Natural killer cell (primary cell): ENCODE measurements at regions not wholly inside any gene's neighbourhood (a gene's known extent, or its start where the extent isn't known, plus 50 kb on each side); places are given as distances from the start of the nearest gene placed in this dataset.

Source experiments
- ATAC-seq, 3 donors: fragments of 150-1000 bp in 2 of 3; fragments of 200-7000 bp in 1 of 3; cut with Tn5 transposase; 1 replicate in 1 of 3; 2 replicates in 2 of 3; pipeline ENCODE4 v1.10.0; 2021; ENCODE audit warnings: mild to moderate bottlenecking in 2 of 3, moderate library complexity in 2 of 3
- DNase-seq, 2 donors: peaks; one replicate each; pipeline versions ENCODE4 v3.0.0 to v3.0.0-alpha.2; 2013 to 2021; ENCODE audit warnings: mixed read lengths in 1 of 2
- H3K27ac ChIP-seq: one replicate; pipeline ENCODE4 v1.5.1; 2013; ENCODE audit warnings: mild to moderate bottlenecking, low read length
- H3K27me3 ChIP-seq: one replicate; pipeline ENCODE4 v1.6.1; 2013; ENCODE audit warnings: low read length; ENCODE audit not compliant: control insufficient read depth, insufficient read depth
- H3K36me3 ChIP-seq: one replicate; pipeline ENCODE4 v1.6.1; 2013; ENCODE audit warnings: low read length; ENCODE audit not compliant: control insufficient read depth, insufficient read depth
- H3K4me1 ChIP-seq: one replicate; pipeline ENCODE4 v1.6.1; 2013; ENCODE audit warnings: low read length; ENCODE audit not compliant: control insufficient read depth, insufficient read depth
- H3K4me3 ChIP-seq: one replicate; pipeline ENCODE4 v1.5.1; 2013; ENCODE audit warnings: low read length
- H3K9me3 ChIP-seq: one replicate; pipeline ENCODE4 v1.6.1; 2013; ENCODE audit warnings: low read length; ENCODE audit not compliant: control insufficient read depth, insufficient read depth
- H3K27ac Mint-ChIP-seq, 2 donors: one replicate each; pipeline ENCODE4 v1.8.0; 2022; ENCODE audit warnings: mild to moderate bottlenecking in 2 of 2, mixed read lengths in 2 of 2, moderate library complexity in 1 of 2
- H3K27me3 Mint-ChIP-seq, 2 donors: one replicate each; pipeline ENCODE4 v1.8.0; 2022; ENCODE audit warnings: low read depth in 2 of 2, mixed read lengths in 2 of 2
- H3K36me3 Mint-ChIP-seq: one replicate; pipeline ENCODE4 v1.8.0; 2022; ENCODE audit warnings: mixed read lengths
- H3K4me1 Mint-ChIP-seq, 2 donors: one replicate each; pipeline ENCODE4 v1.8.0; 2022; ENCODE audit warnings: mixed read lengths in 2 of 2
- H3K4me3 Mint-ChIP-seq: one replicate; pipeline ENCODE4 v1.8.0; 2022; ENCODE audit warnings: mild to moderate bottlenecking, moderate library complexity, mixed read lengths
- H3K9me3 Mint-ChIP-seq, 2 donors: one replicate each; pipeline ENCODE4 v1.8.0; 2022; ENCODE audit warnings: mixed read lengths in 2 of 2
- WGBS: methylation state at CpG from one replicate; pipeline ENCODE4 v1.1.7; 2013; ENCODE audit warnings: missing lambda C conversion rate; ENCODE audit not compliant: insufficient coverage; 5-methylcytosine and 5-hydroxymethylcytosine counted together
- intact Hi-C: fragments of 100-400 bp; cut with micrococcal nuclease; formaldehyde crosslinking; loops from one replicate; pipeline ENCODE4 v1.14.2; 2022
- TF ChIP-seq, protein P1 (sequence below): fragments of 200-600 bp; IDR thresholded peaks from one replicate; pipeline ENCODE4 v1.8.0; 2022; ENCODE audit warnings: antibody characterized with exemption

DNA sequence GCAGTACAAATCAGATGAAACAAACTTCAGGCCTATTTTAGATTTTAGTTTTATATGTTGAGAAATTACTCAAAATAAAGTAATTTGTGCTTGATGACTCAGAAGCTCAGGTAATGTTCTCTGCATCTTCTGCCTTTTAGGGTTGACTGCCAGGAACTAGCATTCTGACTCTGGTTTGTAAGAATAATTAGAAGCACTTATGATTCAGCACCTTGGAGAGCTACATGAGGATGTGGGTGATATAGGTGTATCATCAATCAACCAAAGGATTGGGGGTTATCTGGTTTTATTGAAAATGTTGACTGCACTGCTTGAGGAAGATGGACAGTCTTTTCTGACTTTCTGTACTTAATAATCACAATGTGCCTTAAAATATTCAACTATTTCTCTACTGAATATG lies 118.7 kb upstream of the SGCD start:
- peaks cover 6% of the 10 kb centered on the region for H3K9me3 ChIP-seq
- Mint-ChIP-seq H3K27me3 (no peaks in the 10 kb centered on the region), H3K36me3 (no peaks in the 10 kb centered on the region), H3K4me1 (no peaks in the 10 kb centered on the region), H3K9me3 (peaks cover 3 to 5% of the 10 kb centered on the region in 2 donors), H3K4me3 (no peak overlapping the region), H3K27ac (no peak overlapping the region)
- peak in 1 of 2 donors; percentile 6 for DNase-seq
- H3K36me3 ChIP-seq, result no peaks in the 10 kb centered on the region
- no peak for ATAC-seq
- H3K4me1 ChIP-seq, result no peaks in the 10 kb centered on the region
- no peaks in the 10 kb centered on the region for H3K27me3 ChIP-seq
- H3K4me3 ChIP-seq, result no peak overlapping the region
- H3K27ac ChIP-seq, result no peak overlapping the region
- TF ChIP-seq, protein P1, sequence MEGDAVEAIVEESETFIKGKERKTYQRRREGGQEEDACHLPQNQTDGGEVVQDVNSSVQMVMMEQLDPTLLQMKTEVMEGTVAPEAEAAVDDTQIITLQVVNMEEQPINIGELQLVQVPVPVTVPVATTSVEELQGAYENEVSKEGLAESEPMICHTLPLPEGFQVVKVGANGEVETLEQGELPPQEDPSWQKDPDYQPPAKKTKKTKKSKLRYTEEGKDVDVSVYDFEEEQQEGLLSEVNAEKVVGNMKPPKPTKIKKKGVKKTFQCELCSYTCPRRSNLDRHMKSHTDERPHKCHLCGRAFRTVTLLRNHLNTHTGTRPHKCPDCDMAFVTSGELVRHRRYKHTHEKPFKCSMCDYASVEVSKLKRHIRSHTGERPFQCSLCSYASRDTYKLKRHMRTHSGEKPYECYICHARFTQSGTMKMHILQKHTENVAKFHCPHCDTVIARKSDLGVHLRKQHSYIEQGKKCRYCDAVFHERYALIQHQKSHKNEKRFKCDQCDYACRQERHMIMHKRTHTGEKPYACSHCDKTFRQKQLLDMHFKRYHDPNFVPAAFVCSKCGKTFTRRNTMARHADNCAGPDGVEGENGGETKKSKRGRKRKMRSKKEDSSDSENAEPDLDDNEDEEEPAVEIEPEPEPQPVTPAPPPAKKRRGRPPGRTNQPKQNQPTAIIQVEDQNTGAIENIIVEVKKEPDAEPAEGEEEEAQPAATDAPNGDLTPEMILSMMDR, result no peak
- intact Hi-C loops, result no loop called here

DNA sequence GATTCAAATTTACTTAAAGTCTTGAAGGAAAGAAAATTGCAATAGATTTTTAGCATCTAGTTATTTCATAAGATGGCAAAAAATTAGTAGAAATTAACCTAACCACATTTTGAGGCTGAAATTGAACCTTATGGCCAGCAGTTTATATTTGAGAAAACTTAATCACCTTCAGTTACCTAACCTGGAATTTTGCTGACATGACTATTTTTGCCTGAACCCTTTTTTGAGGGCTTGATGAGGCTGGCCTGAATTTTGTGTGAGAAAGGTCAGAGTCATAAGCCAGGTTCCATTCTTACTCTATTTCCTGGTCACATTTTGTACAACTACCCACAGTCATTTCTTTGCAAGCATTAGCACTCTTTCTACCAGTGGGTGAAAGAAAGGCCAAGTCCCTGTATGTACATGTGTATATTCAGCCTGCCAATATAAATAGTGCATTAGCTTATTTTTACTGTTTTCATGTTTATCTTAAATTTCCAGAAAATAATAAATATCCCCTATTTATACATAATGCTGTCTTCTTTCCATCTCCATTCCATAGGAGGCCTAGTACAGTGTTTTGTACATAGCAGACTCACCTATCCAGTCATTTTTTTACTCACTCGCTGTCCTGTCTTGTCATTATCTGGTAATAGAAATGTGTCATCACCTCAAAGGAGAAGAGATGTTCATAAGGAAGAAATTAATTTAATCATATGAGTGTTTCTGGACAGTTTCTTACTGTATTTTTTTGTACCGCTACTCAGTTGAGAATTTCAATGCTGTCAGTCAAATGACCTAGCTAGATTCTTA lies 108.4 kb upstream of the SGCD start:
- Mint-ChIP-seq H3K36me3 (no peaks in the 10 kb centered on the region), H3K27ac (no peak overlapping the region), H3K4me1 (no peaks in the 10 kb centered on the region), H3K9me3 (peaks cover 0 to 5% of the 10 kb centered on the region in 2 donors), H3K27me3 (peaks cover 0 to 2% of the 10 kb centered on the region in 2 donors), H3K4me3 (no peak overlapping the region)
- no peak for DNase-seq
- TF ChIP-seq, protein P1, result no peak
- Histone ChIP-seq H3K4me3 (no peak overlapping the region), H3K27me3 (no peaks in the 10 kb centered on the region), H3K36me3 (no peaks in the 10 kb centered on the region), H3K27ac (no peak overlapping the region), H3K9me3 (no peaks in the 10 kb centered on the region), H3K4me1 (no peaks in the 10 kb centered on the region)
- 100% methylated on average over 1 of the region's 2 CpGs for WGBS
- no peak for ATAC-seq
- intact Hi-C loops, result no loop called here

DNA sequence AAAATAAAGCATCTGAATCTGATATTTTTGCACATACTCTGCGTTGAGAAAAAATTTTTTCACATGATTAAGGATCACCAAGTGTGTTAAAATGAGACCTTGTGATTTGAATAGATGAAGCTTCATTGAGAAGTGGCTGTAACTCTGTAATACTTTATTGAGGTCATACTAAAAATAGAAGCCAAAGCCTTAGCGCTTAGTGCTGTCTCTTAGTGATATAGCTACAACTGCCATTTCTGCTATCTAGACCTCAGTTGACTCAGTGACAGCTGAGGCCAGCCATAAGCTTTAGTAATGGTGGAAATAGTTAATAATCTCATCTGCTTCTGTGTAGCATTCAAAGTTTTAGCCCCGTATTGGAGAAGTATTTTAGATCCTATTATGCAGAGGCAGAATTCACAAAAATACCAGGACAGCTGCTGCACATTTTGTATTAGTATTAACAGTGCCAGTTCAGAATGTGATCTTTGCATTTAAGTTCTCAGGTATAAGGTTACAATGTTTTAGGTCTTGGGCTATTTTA lies 107.4 kb upstream of the SGCD start:
- H3K4me1 Mint-ChIP-seq, result no peaks in the 10 kb centered on the region
- Histone ChIP-seq H3K9me3 (no peaks in the 10 kb centered on the region), H3K27me3 (no peaks in the 10 kb centered on the region), H3K4me3 (no peak overlapping the region), H3K4me1 (no peaks in the 10 kb centered on the region), H3K27ac (no peak overlapping the region), H3K36me3 (no peaks in the 10 kb centered on the region)
- H3K36me3 Mint-ChIP-seq, result no peaks in the 10 kb centered on the region
- ATAC-seq (no peak), DNase-seq (no peak)
- TF ChIP-seq, protein P1, result no peak
- peaks cover 0 to 2% of the 10 kb centered on the region in 2 donors for H3K27me3 Mint-ChIP-seq
- no peak overlapping the region for H3K4me3 Mint-ChIP-seq
- no peak overlapping the region for H3K27ac Mint-ChIP-seq
- peaks cover 0 to 5% of the 10 kb centered on the region in 2 donors for H3K9me3 Mint-ChIP-seq
- WGBS, result 87% methylated on average over 3 of the region's 3 CpGs
- intact Hi-C loops, result no loop called here

DNA sequence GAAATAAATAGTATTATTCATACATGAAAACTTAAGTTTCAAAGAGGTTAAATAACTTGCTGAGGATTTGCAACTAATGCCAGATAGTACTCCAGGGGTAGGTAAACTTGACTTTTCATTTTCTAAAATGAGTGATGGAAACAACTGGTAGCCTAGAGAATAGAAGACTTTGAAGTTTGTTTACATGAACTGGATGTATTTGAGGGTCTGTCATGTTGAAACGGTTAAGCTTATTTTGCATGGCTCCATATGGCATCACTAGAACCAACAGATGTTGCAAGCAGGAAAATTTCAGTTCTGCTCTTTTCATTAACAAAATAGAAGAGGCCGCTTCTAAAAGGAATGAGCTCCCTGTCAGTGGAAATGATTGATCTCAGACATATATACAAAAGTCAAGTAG lies 105.1 kb upstream of the SGCD start:
- 38% methylated on average over 1 of the region's 2 CpGs for WGBS

More for the DNA sequence above, 105.1 kb upstream of the SGCD start:
- no peak for DNase-seq
- no peak overlapping the region for H3K4me3 ChIP-seq
- H3K4me1 ChIP-seq, result no peaks in the 10 kb centered on the region
- Mint-ChIP-seq H3K27me3 (peaks cover 0 to 2% of the 10 kb centered on the region in 2 donors), H3K4me1 (no peaks in the 10 kb centered on the region), H3K9me3 (peaks cover 0 to 5% of the 10 kb centered on the region in 2 donors), H3K36me3 (no peaks in the 10 kb centered on the region), H3K27ac (no peak overlapping the region), H3K4me3 (no peak overlapping the region)
- TF ChIP-seq, protein P1, result no peak
- no peaks in the 10 kb centered on the region for H3K27me3 ChIP-seq
- intact Hi-C loops, result no loop called here
- ATAC-seq, result no peak
- H3K27ac ChIP-seq, result no peak overlapping the region
- H3K36me3 ChIP-seq, result no peaks in the 10 kb centered on the region
- H3K9me3 ChIP-seq, result no peaks in the 10 kb centered on the region
